GM19467 (cell line): ENCODE measurements at regions not wholly inside any gene's neighbourhood (a gene's known extent, or its start where the extent isn't known, plus 50 kb on each side); places are given as distances from the start of the nearest gene placed in this dataset.
"Not testable (repeated sequence)": the region's sequence is repeated elsewhere in the genome, so short reads cannot be mapped to it uniquely, and the experiment has no call there.

Experiments
- ATAC-seq: cut with Tn5 transposase; IDR thresholded peaks from one replicate; pipeline ENCODE4 v1.9.1; 2021; ENCODE audit warnings: mild to moderate bottlenecking, moderate library complexity; ENCODE audit not compliant: unreplicated experiment

GRCh38 chr6:115131709-115132490 lies 789.1 kb upstream of the HS3ST5 start:
- ATAC-seq, result no peak

DNA sequence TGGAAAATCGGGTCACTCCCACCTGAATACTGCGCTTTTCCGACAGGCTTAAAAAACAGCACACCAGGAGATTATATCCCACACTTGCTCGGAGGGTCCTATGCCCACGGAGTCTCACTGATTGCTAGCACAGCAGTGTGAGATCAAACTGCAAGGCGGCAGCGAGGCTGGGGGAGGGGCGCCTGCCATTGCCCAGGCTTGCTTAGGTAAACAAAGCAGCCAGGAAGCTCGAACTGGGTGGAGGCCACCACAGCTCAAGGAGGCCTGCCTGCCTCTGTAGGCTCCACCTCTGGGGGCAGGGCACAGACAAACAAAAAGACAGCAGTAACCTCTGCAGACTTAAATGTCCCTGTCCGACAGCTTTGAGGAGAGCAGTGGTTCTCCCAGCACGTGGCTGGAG lies 778.7 kb upstream of the HS3ST5 start:
- ATAC-seq, result not testable (repeated sequence)

DNA sequence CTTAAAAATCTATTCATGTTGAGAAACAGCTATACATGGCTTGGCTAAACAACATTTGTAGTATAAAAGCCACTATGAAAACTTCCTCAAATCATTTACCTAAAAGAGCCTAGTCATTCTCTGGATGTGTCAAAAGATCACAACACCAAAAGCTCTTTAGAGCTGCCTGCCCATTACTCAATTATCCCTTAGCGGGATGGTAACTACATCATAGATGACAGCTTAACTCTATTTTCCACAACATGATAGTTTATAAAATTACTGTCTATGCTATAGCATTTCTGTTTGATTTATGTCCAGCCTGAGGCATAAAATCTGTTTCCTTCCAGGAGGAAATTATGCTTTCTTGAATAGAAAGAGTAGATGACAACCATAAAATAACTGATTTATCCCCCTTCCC lies 777.6 kb upstream of the HS3ST5 start:
- ATAC-seq, result no peak

DNA sequence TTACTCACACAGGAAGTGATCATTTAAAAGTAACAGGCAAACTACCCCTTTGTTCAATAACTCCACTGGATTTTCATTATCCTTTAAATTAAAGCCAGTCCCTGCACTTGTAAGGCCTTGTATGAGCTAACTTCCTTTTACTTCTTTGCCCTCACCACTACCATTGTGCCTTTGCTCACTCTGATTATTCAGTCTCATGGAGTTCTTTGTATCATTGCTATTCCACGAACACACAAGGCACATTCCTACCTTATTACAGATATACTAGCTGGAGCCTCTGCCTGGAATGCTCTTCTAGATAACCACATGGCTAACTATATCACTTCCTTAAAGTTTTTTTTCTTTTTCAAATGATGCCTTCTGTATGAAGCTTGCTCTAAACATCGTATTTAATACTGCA lies 748.6 kb upstream of the HS3ST5 start:
- ATAC-seq, result no peak

GRCh38 chr6:115078555-115078954 lies 735.7 kb upstream of the HS3ST5 start:
- ATAC-seq, result no peak

GRCh38 chr6:115071962-115072361 lies 729.1 kb upstream of the HS3ST5 start:
- ATAC-seq, result no peak

DNA sequence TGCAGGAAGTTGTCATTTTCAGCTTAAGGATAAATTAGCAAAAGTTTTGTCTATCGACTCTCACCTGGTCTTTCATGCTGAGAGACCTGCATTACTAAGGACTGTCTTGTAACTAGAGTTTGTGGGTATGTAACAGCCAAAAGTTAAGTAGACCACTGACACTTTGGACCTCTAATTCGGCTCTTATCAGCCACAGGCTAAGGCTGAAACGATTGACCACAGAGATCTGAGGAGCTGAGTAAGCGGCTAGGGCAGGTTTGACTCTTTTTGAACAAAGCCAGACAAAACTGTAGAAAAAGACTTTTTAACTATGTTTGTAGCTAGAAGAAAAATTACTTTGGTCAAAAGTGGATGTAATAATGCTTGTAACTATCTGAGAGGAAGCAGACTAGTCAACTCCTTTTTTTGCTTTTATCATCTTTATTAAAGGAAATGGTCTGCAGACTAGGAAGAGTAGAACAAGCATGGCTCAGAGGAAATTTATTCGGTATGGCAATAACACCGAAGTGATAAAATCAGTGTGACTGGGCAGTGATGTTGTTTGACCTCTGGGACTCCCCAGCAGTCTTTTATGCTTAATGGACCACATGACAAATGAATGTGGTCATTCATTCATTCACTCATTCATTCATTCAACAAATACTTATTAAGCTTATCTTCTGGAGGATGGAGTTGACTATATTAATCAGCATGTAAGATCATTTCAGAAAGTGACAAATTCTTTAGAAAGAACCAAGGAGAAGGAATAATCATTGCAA lies 725.0 kb upstream of the HS3ST5 start:
- ATAC-seq, result no peak

GRCh38 chr6:115064680-115065079 lies 721.9 kb upstream of the HS3ST5 start:
- no peak for ATAC-seq

GRCh38 chr6:115060581-115060980 lies 717.8 kb upstream of the HS3ST5 start:
- no peak for ATAC-seq

DNA sequence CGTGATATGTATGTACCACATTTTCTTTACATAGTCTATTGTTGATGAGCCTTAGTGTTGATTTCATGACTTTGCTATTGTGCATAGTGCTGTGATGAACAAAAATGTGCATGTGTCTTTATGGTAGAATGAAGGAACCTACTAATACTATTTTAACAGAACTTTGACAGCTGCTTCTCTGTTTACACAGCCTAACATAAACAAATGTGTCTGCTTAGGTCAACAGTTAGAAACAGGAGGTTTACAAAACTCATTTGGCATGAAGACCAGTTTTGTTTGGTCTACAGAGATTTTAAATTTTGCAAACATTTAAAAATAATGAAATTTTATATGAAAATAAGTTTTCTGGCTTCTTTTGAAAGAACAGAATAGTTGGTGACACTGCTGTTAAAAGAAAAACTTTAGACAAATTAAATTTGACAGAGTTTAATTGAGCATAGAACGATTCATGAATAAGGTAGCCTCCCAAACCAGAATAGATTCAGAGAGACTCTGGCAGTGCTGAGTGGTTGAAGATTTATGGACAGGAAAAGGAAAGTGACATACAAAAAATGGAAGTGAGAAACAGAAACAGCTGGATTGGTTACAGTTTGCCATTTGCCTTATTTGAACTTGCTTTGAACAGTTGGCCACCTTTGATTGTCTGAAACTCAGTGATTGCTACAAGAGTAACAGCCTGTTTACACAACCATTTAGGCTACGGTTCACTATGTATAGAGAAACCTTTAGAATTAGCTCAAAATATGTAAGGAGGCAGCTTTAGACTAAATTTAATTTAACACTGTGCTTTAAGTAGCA lies 715.8 kb upstream of the HS3ST5 start:
- ATAC-seq, result peak; percentile 61

GRCh38 chr6:115055579-115055978 lies 712.8 kb upstream of the HS3ST5 start:
- no peak for ATAC-seq

DNA sequence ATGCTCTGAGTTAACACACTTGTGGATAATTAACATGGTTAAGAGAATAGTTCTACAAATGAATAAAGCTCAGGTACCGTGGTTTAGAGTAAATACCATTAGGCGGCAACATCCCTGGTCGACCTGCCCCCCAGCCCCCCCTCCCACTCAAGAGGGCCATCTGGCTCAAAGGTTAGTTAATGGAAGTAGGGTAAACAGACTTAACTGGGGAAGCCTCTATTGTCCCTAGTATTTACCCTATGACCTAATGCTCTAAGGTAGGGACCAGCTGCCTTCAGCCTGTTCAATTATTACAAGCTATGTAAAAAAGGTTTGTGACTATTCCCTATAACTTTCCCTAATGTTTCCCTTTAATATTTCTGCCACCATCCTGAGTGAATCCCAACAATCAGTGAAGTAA lies 711.4 kb upstream of the HS3ST5 start:
- ATAC-seq, result not testable (repeated sequence)

- ATAC-seq, result no peak
Measured at GRCh38 chr6:115053169-115053860, 710.5 kb upstream of the HS3ST5 start.

- no peak for ATAC-seq
Measured at GRCh38 chr6:115016593-115016992, 673.8 kb upstream of the HS3ST5 start.

DNA sequence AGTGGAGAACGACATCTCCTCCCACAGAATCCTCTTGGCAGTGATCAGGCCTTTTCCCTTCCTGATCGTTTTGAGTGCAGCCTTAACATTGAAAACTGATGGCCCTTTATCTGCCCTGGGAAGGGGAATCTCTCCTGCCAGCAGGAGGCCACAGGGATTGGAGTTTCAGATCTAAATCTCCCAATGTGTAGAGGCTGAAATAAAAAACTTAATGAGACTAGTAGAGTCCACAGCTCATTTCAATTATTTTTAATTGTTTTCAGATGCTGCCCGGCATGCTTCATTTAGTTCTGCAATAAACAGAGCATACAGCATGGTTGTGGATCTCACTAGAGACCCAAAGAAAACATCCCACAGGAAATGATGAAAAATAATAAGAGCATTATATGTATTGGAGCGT lies 662.2 kb upstream of the HS3ST5 start:
- ATAC-seq, result no peak

- ATAC-seq, result no peak
Measured at GRCh38 chr6:115004204-115004603, 661.4 kb upstream of the HS3ST5 start.

- ATAC-seq, result no peak
Measured at GRCh38 chr6:115001731-115002350, 659.0 kb upstream of the HS3ST5 start.

DNA sequence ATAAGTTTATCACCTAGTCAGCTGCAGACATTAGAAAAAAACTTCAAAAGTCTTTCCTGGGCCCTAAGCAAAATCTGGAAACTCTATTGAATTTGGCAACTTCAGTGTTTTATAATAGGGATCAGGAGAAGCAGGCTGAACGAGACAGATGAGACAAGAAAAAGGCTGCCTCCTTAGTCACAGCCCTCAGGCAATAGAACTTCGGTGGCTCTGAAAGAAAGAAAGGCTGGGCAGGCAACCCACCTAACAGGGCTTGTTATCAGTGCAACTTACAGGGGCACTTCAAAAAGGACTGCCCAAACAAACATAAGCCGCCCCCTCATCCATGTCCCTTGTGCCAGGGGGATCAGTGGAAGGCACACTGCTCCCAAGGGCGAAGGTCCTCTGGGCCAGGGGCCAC lies 657.9 kb upstream of the HS3ST5 start:
- ATAC-seq, result no peak

DNA sequence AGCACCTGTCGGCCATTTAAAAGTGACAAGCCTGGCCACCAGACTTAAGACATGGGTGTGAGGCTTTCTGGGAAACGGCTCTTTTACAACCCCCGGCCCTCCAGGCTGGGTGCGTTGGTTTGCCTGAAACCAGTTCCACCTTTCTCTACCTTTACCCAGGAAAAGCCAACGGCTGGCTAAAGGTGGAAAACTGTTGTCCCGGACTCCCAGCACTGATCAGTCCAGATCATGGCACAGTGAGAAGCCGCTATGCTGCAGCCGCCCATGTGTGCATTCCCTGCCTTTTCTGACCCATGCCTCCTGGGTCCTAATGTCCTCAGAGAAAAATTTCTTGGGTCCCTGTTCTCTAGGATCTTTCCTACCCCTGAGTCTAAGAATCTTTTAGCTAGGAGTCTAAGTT lies 655.7 kb upstream of the HS3ST5 start:
- ATAC-seq, result no peak

DNA sequence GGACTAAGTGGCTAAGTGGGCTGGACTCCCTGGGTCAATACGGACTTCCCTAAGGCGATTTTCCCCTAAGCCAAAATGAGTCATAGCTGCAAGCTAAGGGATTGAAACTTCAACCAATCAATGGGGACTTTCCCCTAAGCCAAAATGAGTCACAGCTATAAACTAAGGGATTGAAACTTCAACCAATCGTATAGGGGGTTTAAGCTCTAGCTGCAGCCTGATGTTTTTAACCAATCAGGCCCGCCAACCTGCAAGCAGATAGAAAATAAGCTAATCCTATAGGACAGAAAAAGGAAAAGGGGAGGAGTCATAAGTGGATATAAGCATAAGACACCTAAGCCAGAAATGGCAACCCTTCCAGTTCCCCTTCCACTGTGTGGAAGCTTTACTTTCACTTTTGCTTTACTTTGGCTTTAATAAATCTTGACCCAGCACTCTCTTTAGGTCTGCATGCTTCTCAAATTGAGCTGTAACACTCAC lies 655.0 kb upstream of the HS3ST5 start:
- ATAC-seq, result peak; percentile 81
